SK-N-SH (cell line): ENCODE measurements at regions not wholly inside any gene's neighbourhood (a gene's known extent, or its start where the extent isn't known, plus 50 kb on each side); places are given as distances from the start of the nearest gene placed in this dataset.
"Not testable (repeated sequence)": the region's sequence is repeated elsewhere in the genome, so short reads cannot be mapped to it uniquely, and the experiment has no call there.

Source experiments
- CTCF ChIA-PET: fragments of 300-600, 350-600 bp; formaldehyde crosslinking; extraction: SDS; loops from one replicate; lab custom pipeline; 2021; lab: Yijun Ruan, JAX
- POLR2A ChIA-PET: fragments of 350-600 bp; sonication (Branson Sonifier 250); formaldehyde crosslinking; extraction: SDS; loops from one replicate; lab custom pipeline; 2020; ENCODE audit warnings: antibody characterized with exemption, inconsistent platforms; lab: Yijun Ruan, JAX
- DNase-seq: peaks from one replicate; pipeline ENCODE4 v3.0.0; 2012
- H2AFZ ChIP-seq: fragments of 200-600 bp; sonication (generic); 2 replicates; pipeline ENCODE4 v1.8.1; 2016; ENCODE audit warnings: antibody characterized with exemption, mild to moderate bottlenecking, low read depth
- H3F3A ChIP-seq: fragments of 200-600 bp; sonication (generic); replicated peaks from 2 replicates; pipeline ENCODE3; 2016; ENCODE audit warnings: antibody characterized with exemption, mild to moderate bottlenecking; ENCODE audit not compliant: insufficient read depth
- H3K27ac ChIP-seq, 2 experiments: fragments of 200-500 bp in 1 of 2; fragments of 200-600 bp in 1 of 2; sonication (Bioruptor generic) in 1 of 2; sonication (generic), shearing (Covaris generic) in 1 of 2; 2 replicates each; pipeline versions ENCODE4 v1.5.1 to v1.6.1; 2014 to 2016; ENCODE audit warnings: low read depth in 2 of 2, inconsistent platforms in 1 of 2, low read length in 1 of 2, mild to moderate bottlenecking in 1 of 2, mixed read lengths in 1 of 2
- H3K27me3 ChIP-seq: fragments of 200-600 bp; sonication (generic), shearing (Covaris generic); 2 replicates; pipeline ENCODE4 v1.6.1; 2016; ENCODE audit warnings: mixed run types; ENCODE audit not compliant: insufficient read depth
- H3K36me3 ChIP-seq, 2 experiments: fragments of 200-500 bp in 1 of 2; fragments of 200-600 bp in 1 of 2; sonication (Bioruptor generic) in 1 of 2; sonication (generic) in 1 of 2; replicated peaks in 1 of 2; 2 replicates each; pipeline versions ENCODE3 to v1.5.1; 2014 to 2016; ENCODE audit warnings: low read length in 1 of 2, mild to moderate bottlenecking in 1 of 2; ENCODE audit not compliant: insufficient read depth in 2 of 2, control insufficient read depth in 1 of 2
- H3K4me1 ChIP-seq, 2 experiments: fragments of 200-500 bp in 1 of 2; fragments of 200-600 bp in 1 of 2; sonication (Bioruptor generic) in 1 of 2; sonication (generic), shearing (Covaris generic) in 1 of 2; 2 replicates each; pipeline versions ENCODE4 v1.5.1 to v1.6.1; 2014 to 2016; ENCODE audit warnings: low read depth in 1 of 2, low read length in 1 of 2, mixed run types in 1 of 2; ENCODE audit not compliant: insufficient read depth in 2 of 2, control insufficient read depth in 1 of 2
- H3K4me2 ChIP-seq: fragments of 200-600 bp; sonication (generic), shearing (Covaris generic); 2 replicates; pipeline ENCODE4 v1.6.1; 2017; ENCODE audit warnings: mixed run types
- H3K4me3 ChIP-seq, 2 experiments: fragments of 200-500 bp in 1 of 2; fragments of 200-600 bp in 1 of 2; sonication (Bioruptor generic) in 1 of 2; sonication (generic), shearing (Covaris generic) in 1 of 2; 2 replicates each; pipeline versions ENCODE4 v1.5.1 to v1.8.1; 2014 to 2016; ENCODE audit warnings: low read depth in 2 of 2, inconsistent platforms in 1 of 2, low read length in 1 of 2, mild to moderate bottlenecking in 1 of 2, mixed read lengths in 1 of 2, moderate library complexity in 1 of 2
- H3K79me2 ChIP-seq: fragments of 200-600 bp; sonication (generic); 2 replicates; pipeline ENCODE4 v1.8.1; 2017; ENCODE audit warnings: mild to moderate bottlenecking; ENCODE audit not compliant: insufficient read depth
- H3K9ac ChIP-seq: fragments of 200-600 bp; sonication (generic); 2 replicates; pipeline ENCODE4 v1.6.1; 2017; ENCODE audit warnings: mixed run types
- H3K9me2 ChIP-seq: fragments of 200-600 bp; sonication (generic); 2 replicates; pipeline ENCODE4 v1.6.1; 2017; ENCODE audit warnings: mixed run types
- H3K9me3 ChIP-seq: fragments of 200-600 bp; sonication (generic); 2 replicates; pipeline ENCODE4 v1.6.1; 2017; ENCODE audit warnings: mixed run types, mild to moderate bottlenecking, moderate library complexity
- H4K20me1 ChIP-seq: fragments of 200-600 bp; sonication (generic); 2 replicates; pipeline ENCODE4 v1.6.1; 2017; ENCODE audit warnings: mild to moderate bottlenecking, mixed run types; ENCODE audit not compliant: insufficient read depth
- ELF1 ChIP-seq: IDR thresholded peaks from 2 replicates; pipeline ENCODE4 v1.4.0; 2012
- EZH2phosphoT487 ChIP-seq: fragments of 200-600 bp; sonication (generic); IDR thresholded peaks from 2 replicates; pipeline ENCODE4 v1.6.1; 2017; ENCODE audit warnings: low read depth, mixed run types, mild to moderate bottlenecking, antibody characterized with exemption, moderate library complexity, borderline replicate concordance
- FOXM1 ChIP-seq: IDR thresholded peaks from 2 replicates; pipeline ENCODE4 v1.4.0; 2012; ENCODE audit warnings: low read depth, mild to moderate bottlenecking
- GABPA ChIP-seq: IDR thresholded peaks from 2 replicates; pipeline ENCODE4 v1.4.0; 2012; ENCODE audit warnings: low read depth, mild to moderate bottlenecking
- JUND ChIP-seq: IDR thresholded peaks from 2 replicates; pipeline ENCODE4 v1.4.0; 2012
- NRF1 ChIP-seq: IDR thresholded peaks from 2 replicates; pipeline ENCODE4 v1.6.1; 2012; ENCODE audit warnings: low read depth, mild to moderate bottlenecking, low read length
- POLR2AphosphoS5 ChIP-seq: IDR thresholded peaks from 2 replicates; pipeline ENCODE4 v1.6.1; 2012; ENCODE audit warnings: low read depth, low read length
- RAD21 ChIP-seq: IDR thresholded peaks from 2 replicates; pipeline ENCODE4 v1.6.1; 2012; ENCODE audit warnings: mild to moderate bottlenecking, low read length
- REST ChIP-seq: IDR thresholded peaks from 2 replicates; pipeline ENCODE4 v1.6.1; 2012; ENCODE audit warnings: mild to moderate bottlenecking, low read depth, low read length, moderate library complexity
- SIN3A ChIP-seq: IDR thresholded peaks from 2 replicates; pipeline ENCODE4 v1.6.1; 2012; ENCODE audit warnings: low read depth, mild to moderate bottlenecking, low read length, moderate library complexity, borderline replicate concordance
- TAF1 ChIP-seq: IDR thresholded peaks from 2 replicates; pipeline ENCODE4 v1.6.1; 2012; ENCODE audit warnings: low read depth, mild to moderate bottlenecking, low read length, moderate library complexity, borderline replicate concordance
- USF2 ChIP-seq: fragments of 150-350 bp; IDR thresholded peaks from 2 replicates; pipeline ENCODE4 v1.6.1; 2017; ENCODE audit warnings: antibody characterized with exemption, low read length, low read depth, borderline replicate concordance
- YY1 ChIP-seq: IDR thresholded peaks from 2 replicates; pipeline ENCODE4 v1.4.0; 2012; ENCODE audit warnings: low read depth, mild to moderate bottlenecking
- ZBTB33 ChIP-seq: IDR thresholded peaks from 2 replicates; pipeline ENCODE4 v1.4.0; 2012; ENCODE audit warnings: low read depth, borderline replicate concordance
- WGBS: methylation state at CpG from one replicate; pipeline ENCODE4 v1.1.6; 2017; ENCODE audit warnings: low lambda C conversion rate; 5-methylcytosine and 5-hydroxymethylcytosine counted together

- Histone ChIP-seq H3F3A (no peaks in the 10 kb centered on the region), H3K9me3 (no peaks in the 10 kb centered on the region), H3K27ac (no peak overlapping the region), H3K4me3 (no peak overlapping the region), H4K20me1 (no peaks in the 10 kb centered on the region), H3K9me2 (no peaks in the 10 kb centered on the region), H3K9ac (no peak overlapping the region), H3K4me2 (no peak overlapping the region), H2AFZ (no peak overlapping the region), H3K79me2 (no peaks in the 10 kb centered on the region), H3K36me3 (no peaks in the 10 kb centered on the region), H3K27me3 (no peaks in the 10 kb centered on the region), H3K4me1 (no peaks in the 10 kb centered on the region)
- WGBS: 38% methylated on average over 1 of the region's 1 CpG
- CTCF ChIA-PET: no interaction called here
- POLR2A ChIA-PET: no interaction called here
- TF ChIP-seq JUND: no peak
- TF ChIP-seq SIN3A: no peak
- TF ChIP-seq ELF1: no peak
- DNase-seq: no peak
These were observed 462.5 kb downstream of the AMY1C start for GRCh38 chr1:104212239-104212638.

- H3K4me2 ChIP-seq, DNase-seq, H3K27me3 ChIP-seq, POLR2A ChIA-PET, H3K79me2 ChIP-seq, H4K20me1 ChIP-seq, H2AFZ ChIP-seq, H3K27ac ChIP-seq, H3K9ac ChIP-seq, H3K9me2 ChIP-seq, H3F3A ChIP-seq, H3K4me1 ChIP-seq, CTCF ChIA-PET, H3K4me3 ChIP-seq, H3K36me3 ChIP-seq, H3K9me3 ChIP-seq: not testable (repeated sequence)
- 76% methylated on average over 8 of the region's 28 CpGs for WGBS
These were observed 467.8 kb downstream of the AMY1C start for GRCh38 chr1:104217395-104217986.

GRCh38 chr1:104229860-104230259, 480.2 kb downstream of the AMY1C start:
- no peak overlapping the region for H2AFZ ChIP-seq
- no peaks in the 10 kb centered on the region for H3F3A ChIP-seq
- H3K4me1 ChIP-seq: no peaks in the 10 kb centered on the region
- no peak overlapping the region for H3K27ac ChIP-seq
- ChIA-PET CTCF (no interaction called here), POLR2A (no interaction called here)
- no peak overlapping the region for H3K9ac ChIP-seq
- no peaks in the 10 kb centered on the region for H3K36me3 ChIP-seq
- 18% methylated on average over 3 of the region's 3 CpGs for WGBS
- H3K9me3 ChIP-seq: no peaks in the 10 kb centered on the region
- H3K27me3 ChIP-seq: no peaks in the 10 kb centered on the region
- no peaks in the 10 kb centered on the region for H4K20me1 ChIP-seq
- H3K4me2 ChIP-seq: no peak overlapping the region
- H3K4me3 ChIP-seq: no peak overlapping the region
- H3K9me2 ChIP-seq: no peaks in the 10 kb centered on the region
- no peak for DNase-seq
- H3K79me2 ChIP-seq: no peaks in the 10 kb centered on the region
- TF ChIP-seq TAF1 (no peak), POLR2AphosphoS5 (no peak), NRF1 (no peak), SIN3A (no peak), JUND (no peak), FOXM1 (no peak), USF2 (no peak), ZBTB33 (no peak), YY1 (no peak), EZH2phosphoT487 (no peak), REST (no peak), GABPA (no peak), RAD21 (no peak)
